DMS 273 (cell line): ENCODE measurements at regions not wholly inside any gene's neighbourhood (a gene's known extent, or its start where the extent isn't known, plus 50 kb on each side); places are given as distances from the start of the nearest gene placed in this dataset.

Experiments
- DNase-seq: peaks from one replicate; lab custom pipeline; 2025; ENCODE audit not compliant: unreplicated experiment; lab: John Stamatoyannopoulos, UW

DNA sequence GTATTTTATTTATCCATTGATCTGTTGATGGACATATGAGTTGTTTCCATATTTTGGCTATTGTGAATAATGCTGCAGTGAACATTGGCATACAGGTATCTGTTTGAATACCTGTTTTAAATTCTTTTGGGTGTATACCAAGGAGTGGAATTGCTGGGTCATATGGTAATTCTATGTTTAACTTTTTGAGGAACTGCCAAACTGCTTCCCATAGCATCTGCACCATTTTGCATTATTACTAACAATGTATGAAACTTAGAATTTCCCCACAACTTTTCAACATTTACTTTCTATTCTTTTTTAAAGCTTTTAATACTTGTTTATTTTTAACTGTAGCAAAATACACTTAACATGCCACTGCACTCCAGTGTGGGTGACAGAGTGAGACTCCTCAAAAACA, 57.0 kb upstream of the MSN start:
- no peak for DNase-seq

DNA sequence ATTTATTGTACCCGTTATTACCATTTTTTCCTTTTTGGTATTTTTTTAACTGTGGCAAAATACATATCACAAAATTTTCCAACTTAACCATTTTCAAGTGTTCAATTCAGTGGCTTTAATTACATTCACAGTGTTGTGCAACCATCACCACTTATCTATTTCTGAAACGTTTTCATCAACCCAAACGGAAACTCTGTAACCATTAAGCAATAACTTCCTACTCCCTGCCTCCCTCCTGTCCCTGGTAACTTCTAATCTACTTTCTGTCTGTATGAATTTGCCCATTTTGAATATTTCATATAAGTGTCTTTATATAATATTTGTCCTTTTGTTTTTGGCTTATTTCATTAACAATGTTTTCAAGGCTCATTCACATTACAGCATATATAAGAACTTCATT, 57.4 kb upstream of the MSN start:
- no peak for DNase-seq

DNA sequence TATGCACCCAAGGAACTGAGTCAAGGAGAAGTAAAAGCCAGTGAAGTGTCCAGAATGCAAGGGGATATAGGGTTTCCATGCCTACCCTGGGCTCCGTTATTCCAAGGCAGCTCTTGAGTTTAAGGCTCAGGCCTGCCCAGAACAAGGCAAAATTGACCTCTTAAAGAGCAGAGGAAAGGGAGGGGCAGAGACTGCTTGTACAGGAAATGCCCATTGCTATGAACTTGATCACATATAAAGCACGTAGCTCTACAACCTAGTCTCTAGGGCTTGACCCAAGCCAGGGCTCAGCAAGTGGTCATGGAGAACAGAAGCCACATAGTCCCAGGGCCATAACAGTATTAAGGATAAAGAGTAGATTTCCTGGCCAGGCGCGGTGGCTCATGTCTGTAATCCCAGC, 58.2 kb upstream of the MSN start:
- no peak for DNase-seq

DNA sequence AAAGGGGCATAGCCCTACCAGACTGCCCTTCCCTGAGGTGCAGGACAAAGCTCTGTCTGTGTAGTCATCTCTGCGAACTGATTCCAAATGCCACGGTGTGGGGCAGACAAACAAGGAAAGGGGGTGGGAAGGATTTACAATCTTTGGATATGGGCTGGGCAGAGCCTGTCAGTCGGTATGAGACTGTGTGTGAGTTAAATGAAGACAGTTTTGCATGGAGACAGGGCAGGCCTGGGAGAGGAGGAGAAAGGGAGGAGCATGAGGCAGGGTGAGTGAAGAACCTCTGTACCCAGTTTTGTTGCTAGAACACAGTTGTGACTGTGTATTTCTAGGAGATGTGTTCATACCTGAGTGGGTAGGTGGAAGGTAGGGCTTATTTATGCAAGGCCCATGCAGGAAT, 59.4 kb upstream of the MSN start:
- DNase-seq = no peak

DNA sequence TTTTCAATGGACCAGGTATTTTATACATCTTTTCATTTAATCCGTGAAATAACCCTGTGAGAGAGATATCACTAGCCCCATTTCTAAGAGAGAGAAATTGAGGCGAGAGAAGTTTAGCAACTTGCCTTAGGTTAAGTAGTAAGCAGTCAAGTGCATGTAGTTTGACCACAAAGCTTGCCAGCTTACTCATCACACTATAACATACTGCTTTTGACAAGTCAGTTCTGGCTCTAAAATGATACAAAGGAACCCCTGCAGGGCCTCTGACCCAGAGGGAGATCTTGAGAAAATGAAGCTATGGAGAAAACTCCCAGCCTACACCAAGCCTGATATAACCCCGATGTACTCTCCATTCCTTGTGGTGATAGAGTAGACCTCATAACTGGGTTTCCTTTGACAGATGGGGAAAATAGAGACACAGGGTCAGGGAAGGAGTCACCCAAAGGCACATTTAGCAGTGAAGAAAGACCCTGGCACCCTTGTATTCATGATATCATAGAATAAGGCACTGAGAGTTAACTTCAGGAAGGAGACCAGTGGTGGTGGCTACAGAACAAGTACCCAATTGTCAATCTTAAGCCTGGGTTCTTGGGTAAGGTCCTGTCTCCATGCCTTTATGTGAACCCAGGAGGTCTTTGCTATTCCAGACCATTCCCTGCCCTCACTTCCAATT, 60.2 kb upstream of the MSN start:
- DNase-seq = no peak

DNA sequence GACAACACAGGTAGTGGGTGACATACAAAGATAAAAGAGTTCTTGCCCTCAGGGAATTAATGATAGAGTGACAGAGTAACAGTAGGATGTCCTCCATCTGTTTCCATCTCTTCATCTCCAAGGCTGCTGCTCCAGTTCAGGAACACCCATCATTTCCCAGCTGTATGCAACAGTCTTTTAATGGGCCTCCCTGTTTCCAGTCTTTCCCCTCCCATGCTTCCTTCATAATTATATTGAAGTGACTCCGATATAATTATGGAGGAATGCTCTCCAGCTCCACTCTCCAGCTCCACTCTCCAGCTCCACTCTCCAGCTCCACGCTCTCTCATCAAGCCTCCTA, 65.3 kb upstream of the MSN start:
- DNase-seq = no peak

DNA sequence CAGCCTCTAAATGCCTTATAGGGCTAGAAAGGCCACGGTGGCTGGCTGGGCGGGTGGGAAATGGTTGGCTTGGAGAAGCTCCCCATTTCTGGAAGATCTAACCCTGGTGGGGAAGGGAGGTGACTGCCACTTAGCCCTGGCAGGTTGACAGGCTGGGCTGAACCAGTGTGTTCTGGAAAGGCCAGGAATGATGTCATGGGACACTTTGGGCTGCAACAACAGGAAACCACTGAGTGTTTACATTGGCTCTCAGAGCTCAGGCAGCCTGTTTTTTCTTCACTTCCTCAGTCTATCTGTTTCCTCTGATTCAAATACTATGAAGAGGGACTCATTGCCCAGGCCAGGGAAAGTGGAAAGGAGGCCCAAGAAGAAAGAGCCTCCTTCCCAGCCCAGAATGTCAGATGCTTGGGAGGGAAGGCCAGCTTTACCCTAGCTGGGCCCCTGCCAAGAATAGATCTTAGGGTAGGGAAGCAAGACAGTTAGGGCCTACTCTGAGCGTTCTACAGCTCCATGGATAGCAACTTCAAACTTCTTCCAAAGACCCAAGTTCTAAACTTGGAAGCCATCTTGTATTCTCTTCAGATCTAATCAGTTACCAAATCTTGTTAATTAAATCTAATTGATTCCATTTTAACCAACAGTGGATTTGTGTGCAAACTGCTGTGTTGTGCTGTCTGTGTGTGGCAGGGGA, 65.8 kb upstream of the MSN start:
- DNase-seq = no peak

DNA sequence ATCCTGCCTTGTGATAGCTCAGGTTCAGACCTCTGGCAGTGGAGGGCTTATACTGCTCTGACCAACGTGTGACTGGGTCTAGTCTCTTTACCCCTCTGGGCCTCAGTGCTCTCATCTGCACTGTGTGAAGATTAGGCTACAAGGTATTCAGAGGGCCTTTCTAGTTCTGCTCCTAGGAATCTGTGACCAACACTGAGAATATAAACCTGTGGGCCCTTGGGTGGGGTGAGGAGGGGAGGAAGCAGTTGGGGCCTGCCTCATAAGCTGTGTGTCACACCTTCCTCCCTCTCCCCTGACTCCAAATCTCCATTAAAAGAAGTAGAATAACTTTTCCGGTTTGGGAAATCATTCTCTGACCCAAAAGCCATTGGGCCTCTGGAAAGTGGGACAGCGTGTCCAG, 66.3 kb upstream of the MSN start:
- DNase-seq = no peak

DNA sequence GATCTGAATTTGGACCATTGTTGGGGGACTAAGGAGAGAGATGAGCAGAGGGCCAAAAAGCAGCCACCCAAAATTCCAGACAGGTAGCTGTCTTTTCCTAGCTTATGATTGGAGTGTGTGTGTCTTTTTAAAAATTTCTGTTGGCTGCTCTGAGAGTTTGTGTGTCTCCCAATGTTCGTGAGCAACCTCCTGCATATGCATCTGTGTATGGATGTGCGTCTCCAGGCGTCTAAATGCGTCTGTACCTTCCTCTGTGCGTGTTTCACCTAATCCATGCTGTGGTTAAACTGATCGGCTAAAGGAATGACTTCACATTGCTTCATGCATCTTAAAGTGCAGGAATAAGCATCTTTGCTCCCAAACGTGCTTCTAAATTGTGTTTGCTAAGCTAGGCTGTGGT, 65.5 kb upstream of the LAS1L start:
- DNase-seq = no peak

DNA sequence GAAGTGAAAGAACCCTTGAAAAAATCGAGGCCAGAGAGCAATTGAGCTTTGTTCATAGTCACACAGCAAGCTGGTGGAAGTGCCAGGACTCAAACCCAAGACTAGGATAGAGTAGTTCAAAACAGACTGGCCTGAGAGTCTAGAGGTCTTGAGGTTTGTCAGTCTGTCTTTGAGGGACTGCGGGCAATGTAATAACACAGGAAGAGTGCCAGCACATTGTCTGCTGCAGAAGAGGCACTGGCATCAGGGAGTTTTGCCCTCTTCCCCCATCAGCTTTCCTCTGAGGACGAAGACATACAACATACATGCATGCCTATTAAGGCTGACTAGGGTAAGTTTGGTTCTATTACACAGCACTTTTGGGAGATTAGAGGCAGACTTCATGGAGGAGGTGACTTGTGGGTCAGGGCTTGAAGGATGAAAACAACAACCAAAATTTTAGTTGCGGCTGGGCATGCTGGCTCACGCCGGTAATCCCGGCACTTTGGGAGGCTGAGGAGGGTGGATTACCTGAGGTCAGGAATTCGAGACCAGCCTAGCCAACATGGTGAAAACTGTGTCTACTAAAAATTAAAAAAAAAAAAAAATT, 64.1 kb upstream of the LAS1L start:
- no peak for DNase-seq

DNA sequence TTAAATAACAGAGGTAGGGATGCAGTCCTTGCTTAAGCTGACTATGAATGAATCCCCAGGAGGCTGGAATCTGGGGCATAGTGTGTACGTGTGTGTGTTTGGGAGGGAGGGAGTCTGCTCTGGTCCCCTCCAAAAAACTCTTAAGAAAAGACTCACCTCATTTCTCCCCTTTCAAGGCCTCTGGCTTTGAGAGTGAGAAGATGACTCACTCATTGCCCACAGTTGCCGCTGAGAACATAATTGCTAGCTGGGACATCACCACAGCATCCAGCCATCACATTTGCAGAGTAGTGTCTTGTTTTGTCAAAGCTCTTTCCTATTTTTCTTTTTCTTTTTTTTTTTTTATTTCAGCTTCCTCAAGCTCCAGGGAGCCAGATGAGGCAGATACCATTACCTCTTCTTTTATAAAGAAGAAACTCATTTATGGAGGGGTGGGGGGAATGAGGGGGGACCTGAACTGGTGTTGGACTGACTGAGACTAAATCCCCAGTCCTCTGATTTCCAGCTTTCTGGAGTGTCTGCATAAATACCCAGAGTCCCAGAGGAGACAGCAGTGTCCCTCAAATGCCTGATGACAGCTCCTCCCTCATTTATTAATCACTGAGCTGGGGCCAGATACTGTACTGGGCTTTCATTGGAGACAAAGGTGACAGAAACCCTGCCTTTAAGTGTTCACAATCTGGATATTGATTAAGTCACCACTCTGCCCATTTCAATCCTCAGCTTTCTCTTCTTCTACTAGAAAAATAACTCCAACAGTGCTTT, 61.9 kb upstream of the LAS1L start:
- DNase-seq = no peak

DNA sequence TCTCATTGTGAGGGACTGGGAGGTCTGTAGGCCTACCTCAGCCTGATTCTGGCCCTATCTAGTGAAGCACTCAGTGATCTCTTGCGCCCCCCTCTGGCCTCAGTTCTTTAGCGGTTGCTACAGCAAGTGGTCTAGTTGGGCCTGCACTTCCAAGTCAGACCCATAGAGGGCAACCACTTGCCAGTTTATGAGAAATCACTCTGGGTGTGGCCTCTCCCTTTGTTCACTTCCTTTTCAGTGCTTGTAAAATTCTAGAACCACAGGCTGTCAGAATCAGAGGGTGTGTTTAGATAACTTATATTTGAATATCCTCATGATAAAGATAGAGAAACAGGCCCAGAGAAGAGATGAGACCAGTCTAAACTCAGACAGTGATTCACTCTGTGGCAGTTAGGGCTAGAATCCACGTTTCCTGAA, 60.9 kb upstream of the LAS1L start:
- DNase-seq = peak; percentile 96

DNA sequence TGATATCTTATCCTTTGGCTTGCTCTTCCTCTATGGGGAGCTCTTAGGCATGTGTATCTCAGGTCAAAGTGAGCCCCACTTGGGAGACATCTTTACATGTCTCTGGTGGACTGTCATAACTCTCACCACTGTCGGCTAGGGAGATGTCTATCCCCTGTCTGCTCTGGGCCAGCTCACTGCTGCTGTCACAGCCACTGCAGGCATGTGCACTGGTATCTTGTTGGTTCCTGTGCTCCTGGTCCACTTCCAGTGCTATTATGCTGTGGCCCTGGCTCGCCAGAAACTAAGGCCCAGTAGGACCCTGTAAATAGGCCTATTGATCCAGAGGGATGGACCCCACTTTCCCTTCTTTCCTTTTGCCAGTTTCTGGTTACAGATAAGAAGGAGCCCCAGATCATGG, 56.6 kb upstream of the LAS1L start:
- no peak for DNase-seq

DNA sequence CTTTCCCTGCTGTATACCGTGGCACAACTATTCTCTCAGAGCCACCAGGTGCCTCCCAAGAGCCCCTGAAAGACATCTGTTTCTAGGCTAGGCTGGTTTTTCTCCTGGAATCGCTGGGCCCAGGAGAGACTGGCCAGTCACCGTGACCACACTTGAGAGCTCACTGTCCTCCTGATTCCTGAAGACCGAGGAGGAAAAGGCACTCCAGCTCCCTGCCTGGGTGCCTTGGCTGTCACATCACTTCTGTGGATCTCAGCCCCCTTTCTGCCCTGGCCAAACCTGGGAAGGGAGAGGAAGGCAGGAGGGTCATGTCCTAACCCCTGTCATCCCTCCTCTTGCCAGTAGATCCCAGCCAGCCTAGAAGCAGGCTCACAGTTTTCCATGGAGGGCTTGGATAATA, 54.7 kb upstream of the LAS1L start:
- peak; percentile 16 for DNase-seq

DNA sequence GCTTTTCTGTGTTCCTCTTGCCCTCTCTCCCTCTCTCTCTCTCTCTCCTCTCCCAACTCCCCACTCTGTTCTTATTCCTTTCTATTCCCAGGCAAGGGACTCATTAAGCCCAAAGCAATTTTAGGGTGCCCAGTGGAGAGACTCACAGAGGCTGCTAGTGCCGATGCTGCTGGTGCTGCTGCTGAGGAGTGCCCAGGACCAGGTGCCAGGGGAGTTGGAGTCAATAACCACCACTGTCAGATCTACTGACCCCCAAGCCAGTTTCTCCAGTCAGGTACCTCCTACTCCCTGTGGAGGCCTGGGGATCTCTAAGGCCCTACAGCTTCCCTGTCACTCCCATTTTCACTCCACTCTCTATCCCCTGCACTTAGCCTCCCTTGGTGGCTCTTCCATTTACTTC, 54.2 kb upstream of the LAS1L start:
- DNase-seq = no peak

DNA sequence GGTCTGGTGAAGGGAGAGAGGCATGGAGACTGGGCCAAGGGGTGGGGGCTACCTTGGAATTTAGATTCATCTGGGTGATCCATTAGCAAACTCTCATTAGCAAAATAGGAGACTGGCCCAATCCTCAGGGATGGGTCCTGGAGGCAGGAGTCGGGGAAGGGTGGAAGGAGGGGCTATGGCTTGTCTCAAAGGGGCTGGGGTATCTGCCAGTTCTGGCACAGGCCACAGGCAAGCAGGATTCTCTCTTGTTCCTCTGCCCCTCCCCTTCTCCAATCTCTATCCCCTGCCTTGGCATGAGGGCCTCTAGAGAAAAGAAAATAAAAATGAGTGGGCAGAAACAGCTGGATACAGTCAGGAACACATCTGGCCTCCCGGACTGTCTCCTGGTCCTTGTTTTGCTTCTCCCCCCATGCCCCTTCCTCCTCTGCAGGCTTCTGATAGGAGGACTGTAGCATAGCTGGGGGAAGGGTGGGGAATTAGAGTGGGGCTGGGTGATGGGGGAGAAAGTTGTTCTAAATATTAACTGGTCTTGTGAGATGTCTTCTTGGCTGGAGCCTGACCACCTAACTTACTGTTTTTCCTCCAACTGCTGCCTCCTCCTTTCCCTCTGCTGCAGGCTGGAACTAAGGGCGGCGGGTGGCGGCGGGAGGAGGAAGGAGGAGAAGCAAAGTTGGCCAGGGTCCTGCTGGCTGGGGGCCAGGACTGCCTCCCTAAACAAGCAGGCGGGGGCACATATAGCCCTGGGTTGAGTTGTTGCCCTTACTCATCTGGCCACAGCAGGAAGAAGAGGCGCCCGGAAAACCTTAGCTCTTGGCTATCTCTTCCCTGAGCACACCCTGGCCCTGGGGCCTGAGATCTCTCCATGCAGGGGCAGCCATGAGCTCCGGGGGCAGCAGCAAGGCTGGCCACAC, 53.3 kb upstream of the LAS1L start:
- DNase-seq = peak; percentile 83

DNA sequence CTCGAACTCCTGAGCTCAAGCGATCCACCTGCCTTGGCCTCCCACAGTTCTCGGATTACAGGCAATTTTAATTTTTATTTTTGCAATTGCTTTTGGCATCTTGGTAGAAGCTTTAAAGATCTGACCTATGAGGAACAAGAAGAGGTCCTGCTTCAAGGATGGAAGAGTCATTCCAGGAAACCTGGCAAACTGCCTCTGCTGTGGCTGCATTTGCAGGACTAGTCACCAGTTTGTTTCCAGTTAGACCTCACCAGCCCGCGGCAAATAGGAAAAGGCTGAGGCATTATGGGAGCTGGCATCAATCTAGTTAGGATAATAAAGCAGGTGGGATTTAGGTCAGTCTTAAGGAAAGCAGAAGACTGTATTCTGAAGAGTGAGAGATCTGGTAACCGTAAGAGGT, 51.9 kb upstream of the LAS1L start:
- peak; percentile 7 for DNase-seq

DNA sequence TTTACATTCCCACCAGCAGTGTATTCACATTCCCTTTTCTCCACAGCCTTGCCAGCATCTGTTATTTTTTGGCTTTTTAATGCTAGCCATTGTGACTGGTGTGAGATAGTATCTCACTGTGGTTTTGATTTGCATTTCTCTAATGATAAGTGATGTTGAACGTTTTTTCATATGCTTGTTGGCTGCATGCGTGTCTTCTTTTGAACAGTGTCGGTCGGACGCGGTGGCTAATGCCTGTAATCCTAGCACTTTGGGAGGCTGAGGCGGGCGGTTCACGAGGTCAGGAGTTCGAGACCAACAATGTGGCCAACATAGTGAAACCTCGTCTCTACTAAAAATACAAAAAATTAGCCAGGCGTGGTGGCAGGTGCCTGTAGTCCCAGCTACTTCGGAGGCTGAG, 50.6 kb upstream of the LAS1L start:
- DNase-seq = peak; percentile 48
